ENCODE measurements at regions not wholly inside any gene's neighbourhood (a gene's known extent, or its start where the extent isn't known, plus 50 kb on each side); places are given as distances from the start of the nearest gene placed in this dataset.
"Not testable (repeated sequence)": the region's sequence is repeated elsewhere in the genome, so short reads cannot be mapped to it uniquely, and the experiment has no call there.

GRCh38 chr4:184907810-184908209 is 82.0 kb upstream of the ACSL1 start:
- no peak for DNase-seq

GRCh38 chr4:184911310-184911709 is 85.5 kb upstream of the ACSL1 start:
- DNase-seq, result no peak

GRCh38 chr4:184913356-184914143 is 87.8 kb upstream of the ACSL1 start:
- DNase-seq, result no peak

- not testable (repeated sequence) for DNase-seq
Measured at GRCh38 chr4:184918799-184919198, 93.0 kb upstream of the ACSL1 start.

GRCh38 chr4:184921456-184921855 is 95.7 kb upstream of the ACSL1 start:
- no peak for DNase-seq

GRCh38 chr4:184922301-184922700 is 96.0 kb upstream of the HELT start:
- DNase-seq, result no peak

GRCh38 chr4:184924516-184924915 is 93.8 kb upstream of the HELT start:
- DNase-seq, result no peak

- DNase-seq, result no peak
Measured at GRCh38 chr4:184929476-184929875, 88.8 kb upstream of the HELT start.

GRCh38 chr4:184930026-184930425 is 88.3 kb upstream of the HELT start:
- DNase-seq, result no peak

GRCh38 chr4:184932343-184932742 is 85.9 kb upstream of the HELT start:
- no peak for DNase-seq

- DNase-seq, result no peak
Measured at GRCh38 chr4:184933311-184933710, 85.0 kb upstream of the HELT start.

- DNase-seq, result no peak
Measured at GRCh38 chr4:184934184-184934583, 84.1 kb upstream of the HELT start.

GRCh38 chr4:184934961-184935360 is 83.3 kb upstream of the HELT start:
- DNase-seq, result no peak

GRCh38 chr4:184936071-184936470 is 82.2 kb upstream of the HELT start:
- DNase-seq, result no peak

GRCh38 chr4:184937030-184937710 is 81.1 kb upstream of the HELT start:
- no peak for DNase-seq

- no peak for DNase-seq
Measured at GRCh38 chr4:184937745-184938144, 80.5 kb upstream of the HELT start.

- no peak for DNase-seq
Measured at GRCh38 chr4:184938871-184939270, 79.4 kb upstream of the HELT start.

- DNase-seq, result no peak
Measured at GRCh38 chr4:184939978-184940377, 78.3 kb upstream of the HELT start.

- no peak for DNase-seq
Measured at GRCh38 chr4:184940500-184940899, 77.8 kb upstream of the HELT start.

- no peak for DNase-seq
Measured at GRCh38 chr4:184941671-184942418, 76.4 kb upstream of the HELT start.

GRCh38 chr4:184942444-184943425 is 75.6 kb upstream of the HELT start:
- no peak for DNase-seq

GRCh38 chr4:184949020-184949419 is 69.3 kb upstream of the HELT start:
- no peak for DNase-seq
